Osteocyte (in vitro differentiated cells): ENCODE measurements at regions not wholly inside any gene's neighbourhood (a gene's known extent, or its start where the extent isn't known, plus 50 kb on each side); places are given as distances from the start of the nearest gene placed in this dataset.

Experiments used
- DNase-seq: peaks from one replicate; pipeline ENCODE4 v3.0.0; 2021; ENCODE audit warnings: mixed read lengths; ENCODE audit not compliant: unreplicated experiment; ENCODE audit errors: extremely low spot score
- H3K27ac Mint-ChIP-seq: one replicate; pipeline ENCODE4 v1.8.0; 2021; ENCODE audit warnings: mild to moderate bottlenecking, mixed read lengths; ENCODE audit not compliant: unreplicated experiment
- H3K27me3 Mint-ChIP-seq: one replicate; pipeline ENCODE4 v1.8.0; 2021; ENCODE audit warnings: mixed read lengths; ENCODE audit not compliant: unreplicated experiment
- H3K36me3 Mint-ChIP-seq: one replicate; pipeline ENCODE4 v1.8.0; 2021; ENCODE audit warnings: mixed read lengths; ENCODE audit not compliant: unreplicated experiment
- H3K4me1 Mint-ChIP-seq: one replicate; pipeline ENCODE4 v1.8.0; 2021; ENCODE audit warnings: mixed read lengths; ENCODE audit not compliant: unreplicated experiment
- H3K4me3 Mint-ChIP-seq: one replicate; pipeline ENCODE4 v1.8.0; 2021; ENCODE audit warnings: mild to moderate bottlenecking, moderate library complexity, mixed read lengths; ENCODE audit not compliant: unreplicated experiment
- H3K9me3 Mint-ChIP-seq: one replicate; pipeline ENCODE4 v1.8.0; 2021; ENCODE audit warnings: mixed read lengths; ENCODE audit not compliant: unreplicated experiment
- TF ChIP-seq, protein P1 (sequence below): fragments of 200-600 bp; sonication (generic); IDR thresholded peaks from 2 replicates; pipeline ENCODE4 v1.5.0; 2021; ENCODE audit warnings: antibody characterized with exemption, mild to moderate bottlenecking, moderate library complexity

GRCh38 chr22:34490886-34491285 is 570.6 kb upstream of the LARGE1 start:
- no peak for DNase-seq
- Mint-ChIP-seq H3K36me3 (no peaks in the 10 kb centered on the region), H3K4me3 (no peak overlapping the region), H3K27ac (no peak overlapping the region), H3K4me1 (no peaks in the 10 kb centered on the region), H3K27me3 (no peaks in the 10 kb centered on the region), H3K9me3 (peaks cover 47% of the 10 kb centered on the region)
- TF ChIP-seq, protein P1, sequence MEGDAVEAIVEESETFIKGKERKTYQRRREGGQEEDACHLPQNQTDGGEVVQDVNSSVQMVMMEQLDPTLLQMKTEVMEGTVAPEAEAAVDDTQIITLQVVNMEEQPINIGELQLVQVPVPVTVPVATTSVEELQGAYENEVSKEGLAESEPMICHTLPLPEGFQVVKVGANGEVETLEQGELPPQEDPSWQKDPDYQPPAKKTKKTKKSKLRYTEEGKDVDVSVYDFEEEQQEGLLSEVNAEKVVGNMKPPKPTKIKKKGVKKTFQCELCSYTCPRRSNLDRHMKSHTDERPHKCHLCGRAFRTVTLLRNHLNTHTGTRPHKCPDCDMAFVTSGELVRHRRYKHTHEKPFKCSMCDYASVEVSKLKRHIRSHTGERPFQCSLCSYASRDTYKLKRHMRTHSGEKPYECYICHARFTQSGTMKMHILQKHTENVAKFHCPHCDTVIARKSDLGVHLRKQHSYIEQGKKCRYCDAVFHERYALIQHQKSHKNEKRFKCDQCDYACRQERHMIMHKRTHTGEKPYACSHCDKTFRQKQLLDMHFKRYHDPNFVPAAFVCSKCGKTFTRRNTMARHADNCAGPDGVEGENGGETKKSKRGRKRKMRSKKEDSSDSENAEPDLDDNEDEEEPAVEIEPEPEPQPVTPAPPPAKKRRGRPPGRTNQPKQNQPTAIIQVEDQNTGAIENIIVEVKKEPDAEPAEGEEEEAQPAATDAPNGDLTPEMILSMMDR = no peak

- H3K27me3 Mint-ChIP-seq = no peaks in the 10 kb centered on the region
- H3K4me3 Mint-ChIP-seq = no peak overlapping the region
- H3K27ac Mint-ChIP-seq = no peak overlapping the region
These were observed 572.5 kb upstream of the ISX start for GRCh38 chr22:34493486-34493885.

GRCh38 chr22:34501366-34501965 is 564.5 kb upstream of the ISX start:
- no peaks in the 10 kb centered on the region for H3K4me1 Mint-ChIP-seq
- H3K27ac Mint-ChIP-seq = no peak overlapping the region
- no peaks in the 10 kb centered on the region for H3K36me3 Mint-ChIP-seq
- H3K27me3 Mint-ChIP-seq = no peaks in the 10 kb centered on the region
- peaks cover 50% of the 10 kb centered on the region for H3K9me3 Mint-ChIP-seq
- DNase-seq = no peak
- H3K4me3 Mint-ChIP-seq = no peak overlapping the region
- TF ChIP-seq, protein P1 = no peak

More at GRCh38 chr22:34493486-34493885, 572.5 kb upstream of the ISX start:
- peaks cover 65% of the 10 kb centered on the region for H3K9me3 Mint-ChIP-seq
- no peaks in the 10 kb centered on the region for H3K36me3 Mint-ChIP-seq
- H3K4me1 Mint-ChIP-seq = no peaks in the 10 kb centered on the region
- TF ChIP-seq, protein P1 = no peak
- DNase-seq = no peak

DNA sequence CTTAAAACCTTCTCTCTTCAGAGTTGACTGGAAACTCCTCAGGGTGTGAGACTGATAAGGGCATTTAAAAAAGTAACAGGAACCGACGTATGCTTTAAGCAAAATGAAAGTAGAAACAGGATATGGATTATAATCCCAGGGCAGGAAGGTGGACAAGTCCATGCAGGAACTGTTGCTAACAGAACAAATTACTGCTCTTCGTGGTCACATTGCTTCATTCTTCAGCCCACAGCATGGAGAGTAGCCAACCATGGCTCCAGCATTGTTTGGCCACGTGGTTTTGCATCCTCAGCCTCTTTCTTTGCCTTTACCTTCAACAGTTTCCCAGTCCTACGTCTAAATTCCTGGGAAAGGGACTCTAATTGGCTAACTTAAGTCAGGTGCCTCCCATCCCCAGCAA is 563.1 kb upstream of the ISX start:
- no peak overlapping the region for H3K4me3 Mint-ChIP-seq
- no peak overlapping the region for H3K27ac Mint-ChIP-seq
- DNase-seq = no peak
- no peaks in the 10 kb centered on the region for H3K27me3 Mint-ChIP-seq
- no peaks in the 10 kb centered on the region for H3K36me3 Mint-ChIP-seq
- H3K4me1 Mint-ChIP-seq = no peaks in the 10 kb centered on the region
- peaks cover 43% of the 10 kb centered on the region for H3K9me3 Mint-ChIP-seq
- TF ChIP-seq, protein P1 = no peak

DNA sequence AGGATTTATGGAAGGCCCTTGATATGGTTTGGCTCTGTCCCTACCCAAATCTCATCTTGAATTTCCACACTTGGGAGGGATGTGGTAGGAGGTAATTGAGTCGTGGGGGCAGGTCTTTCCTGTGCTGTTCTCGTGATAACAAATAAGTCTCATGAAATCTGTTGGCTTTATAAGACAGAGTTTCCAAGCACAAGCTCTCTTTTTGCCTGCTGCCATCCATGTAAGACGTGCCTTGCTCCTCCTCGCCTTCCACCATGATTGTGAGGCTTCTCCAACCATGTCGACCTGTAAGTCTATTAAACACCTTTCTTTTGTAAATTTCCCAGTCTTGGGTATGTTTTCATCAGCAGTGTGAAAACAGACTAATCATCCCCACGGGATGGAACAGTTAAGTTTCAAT is 557.2 kb upstream of the ISX start:
- DNase-seq = no peak
- Mint-ChIP-seq H3K27ac (no peak overlapping the region), H3K4me3 (no peak overlapping the region), H3K36me3 (no peaks in the 10 kb centered on the region), H3K27me3 (no peaks in the 10 kb centered on the region), H3K4me1 (no peaks in the 10 kb centered on the region), H3K9me3 (peaks cover 43% of the 10 kb centered on the region)
- TF ChIP-seq, protein P1 = no peak
